Breast epithelium (tissue), 3 donors: ENCODE measurements at regions not wholly inside any gene's neighbourhood (a gene's known extent, or its start where the extent isn't known, plus 50 kb on each side); places are given as distances from the start of the nearest gene placed in this dataset.

Source experiments
- POLR2A ChIP-seq: fragments of 450-650 bp; IDR thresholded peaks from one replicate; pipeline ENCODE4 v1.6.1; 2016; ENCODE audit warnings: antibody characterized with exemption, mild to moderate bottlenecking, moderate library complexity
- POLR2AphosphoS5 ChIP-seq, 3 donors: sonication (generic); formaldehyde crosslinking; IDR thresholded peaks; one replicate each; pipeline ENCODE4 v1.6.1; 2017; ENCODE audit warnings: antibody characterized with exemption in 3 of 3
- TF ChIP-seq, protein P1 (sequence below), 3 donors: fragments of 450-650 bp; IDR thresholded peaks; one replicate each; pipeline ENCODE4 v1.5.1; 2016 to 2017; ENCODE audit warnings: antibody characterized with exemption in 3 of 3, mild to moderate bottlenecking in 3 of 3, moderate library complexity in 3 of 3

DNA sequence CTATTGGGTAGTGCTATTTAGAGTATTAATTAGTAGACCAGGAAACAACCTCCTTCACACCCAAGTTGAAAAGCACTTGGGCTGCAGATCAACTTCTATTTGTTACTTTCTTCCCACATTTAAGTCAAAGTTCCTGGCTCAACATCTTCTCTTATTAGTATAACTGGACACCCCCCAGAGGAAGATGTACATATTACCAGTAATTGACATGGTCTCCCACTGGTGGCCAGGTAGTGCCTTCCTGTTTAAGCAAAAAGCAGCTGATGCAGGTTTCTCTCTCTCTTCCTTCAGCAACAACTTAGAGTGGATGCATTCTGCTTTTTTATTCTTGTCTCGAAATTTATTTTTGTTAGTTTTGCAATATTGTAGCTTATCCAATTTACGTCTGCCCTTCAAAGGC lies 438.1 kb downstream of the GBA3 start:
- TF ChIP-seq POLR2A (no peak), POLR2AphosphoS5 (IDR thresholded peaks at IDR 0.05) (no peak)
- TF ChIP-seq, protein P1, sequence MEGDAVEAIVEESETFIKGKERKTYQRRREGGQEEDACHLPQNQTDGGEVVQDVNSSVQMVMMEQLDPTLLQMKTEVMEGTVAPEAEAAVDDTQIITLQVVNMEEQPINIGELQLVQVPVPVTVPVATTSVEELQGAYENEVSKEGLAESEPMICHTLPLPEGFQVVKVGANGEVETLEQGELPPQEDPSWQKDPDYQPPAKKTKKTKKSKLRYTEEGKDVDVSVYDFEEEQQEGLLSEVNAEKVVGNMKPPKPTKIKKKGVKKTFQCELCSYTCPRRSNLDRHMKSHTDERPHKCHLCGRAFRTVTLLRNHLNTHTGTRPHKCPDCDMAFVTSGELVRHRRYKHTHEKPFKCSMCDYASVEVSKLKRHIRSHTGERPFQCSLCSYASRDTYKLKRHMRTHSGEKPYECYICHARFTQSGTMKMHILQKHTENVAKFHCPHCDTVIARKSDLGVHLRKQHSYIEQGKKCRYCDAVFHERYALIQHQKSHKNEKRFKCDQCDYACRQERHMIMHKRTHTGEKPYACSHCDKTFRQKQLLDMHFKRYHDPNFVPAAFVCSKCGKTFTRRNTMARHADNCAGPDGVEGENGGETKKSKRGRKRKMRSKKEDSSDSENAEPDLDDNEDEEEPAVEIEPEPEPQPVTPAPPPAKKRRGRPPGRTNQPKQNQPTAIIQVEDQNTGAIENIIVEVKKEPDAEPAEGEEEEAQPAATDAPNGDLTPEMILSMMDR (IDR thresholded peaks at IDR 0.05), result no peak
